ENCODE measurements at regions not wholly inside any gene's neighbourhood (a gene's known extent, or its start where the extent isn't known, plus 50 kb on each side); places are given as distances from the start of the nearest gene placed in this dataset.

GRCh38 chr10:118412932-118413331 is 70.8 kb upstream of the FAM204A start:
- no peak for DNase-seq (ENCODE audit: low read depth)

- DNase-seq (ENCODE audit: low read depth): no peak
These were observed 70.1 kb upstream of the FAM204A start for GRCh38 chr10:118412132-118412760.

GRCh38 chr10:118409295-118409694 is 67.2 kb upstream of the FAM204A start:
- DNase-seq (ENCODE audit: low read depth): no peak

- DNase-seq (ENCODE audit: low read depth): no peak
These were observed 66.1 kb upstream of the FAM204A start for GRCh38 chr10:118408181-118408580.

GRCh38 chr10:118407777-118408176 is 65.7 kb upstream of the FAM204A start:
- no peak for DNase-seq (ENCODE audit: low read depth)

- DNase-seq (ENCODE audit: low read depth): no peak
These were observed 64.9 kb upstream of the FAM204A start for GRCh38 chr10:118407026-118407425.

GRCh38 chr10:118405928-118406327 is 63.8 kb upstream of the FAM204A start:
- DNase-seq (ENCODE audit: low read depth): no peak

GRCh38 chr10:118403967-118404366 is 61.8 kb upstream of the FAM204A start:
- DNase-seq (ENCODE audit: low read depth): no peak

- no peak for DNase-seq (ENCODE audit: low read depth)
These were observed 59.6 kb upstream of the FAM204A start for GRCh38 chr10:118401708-118402193.

GRCh38 chr10:118397391-118397790 is 55.3 kb upstream of the FAM204A start:
- DNase-seq (ENCODE audit: low read depth): no peak

- DNase-seq (ENCODE audit: low read depth): no peak
These were observed 53.8 kb upstream of the FAM204A start for GRCh38 chr10:118395947-118396346.

GRCh38 chr10:118394301-118395200 is 52.4 kb upstream of the FAM204A start:
- DNase-seq (ENCODE audit: low read depth): no peak

- DNase-seq (ENCODE audit: low read depth): no peak
These were observed 50.6 kb upstream of the FAM204A start for GRCh38 chr10:118392761-118393160.
